ENCODE measurements at regions not wholly inside any gene's neighbourhood (a gene's known extent, or its start where the extent isn't known, plus 50 kb on each side); places are given as distances from the start of the nearest gene placed in this dataset.
A peak's percentile ranks its signal among the peaks of the same experiment; 100 is the strongest.

- Histone ChIP-seq H3K14ac (ENCODE audit: insufficient read depth, low read length) (no peak overlapping the region), H3K27ac (ENCODE audit: insufficient read length, low read depth, low read length) (no peak overlapping the region), H2AFZ (ENCODE audit: low read length) (no peak overlapping the region), H2AK5ac (ENCODE audit: insufficient read length, low read length) (no peak overlapping the region), H4K91ac (ENCODE audit: insufficient read length, low read depth, low read length) (no peak overlapping the region), H3K79me1 (ENCODE audit: insufficient read depth, low read depth, low read length, poor library complexity, severe bottlenecking) (no peaks in the 10 kb centered on the region), H2BK5ac (ENCODE audit: insufficient read length, low read length) (no peak overlapping the region), H4K8ac (replicated peaks; ENCODE audit: insufficient read length, low read depth, low read length) (no peak overlapping the region), H2BK20ac (ENCODE audit: low read depth, low read length, poor library complexity, severe bottlenecking) (no peak overlapping the region), H3K9ac (ENCODE audit: extremely low read depth, insufficient read length, low read length) (no peak overlapping the region), H3K4me1 (ENCODE audit: insufficient read depth, low read length) (no peaks in the 10 kb centered on the region), H3K4me2 (ENCODE audit: insufficient read depth, insufficient read length, low read length) (no peak overlapping the region), H3K9me3 (ENCODE audit: control insufficient read depth, low read depth, low read length) (no peaks in the 10 kb centered on the region), H3K27me3 (ENCODE audit: insufficient read depth, low read length) (no peaks in the 10 kb centered on the region), H3K4ac (ENCODE audit: low read depth, low read length) (no peak overlapping the region), H4K5ac (ENCODE audit: insufficient read length, low read depth, low read length) (no peak overlapping the region), H3K18ac (ENCODE audit: insufficient read length, low read depth, low read length) (no peak overlapping the region), H2BK12ac (ENCODE audit: insufficient read length, low read depth, low read length) (no peak overlapping the region), H3K23ac (ENCODE audit: insufficient read length, low read depth, low read length) (no peak overlapping the region), H3T11ph (ENCODE audit: low read length) (no peak overlapping the region), H4K20me1 (ENCODE audit: control insufficient read depth, insufficient read depth, insufficient read length) (no peaks in the 10 kb centered on the region), H3K23me2 (ENCODE audit: insufficient read length, low read depth, low read length, poor library complexity, severe bottlenecking) (no peaks in the 10 kb centered on the region), H2BK15ac (ENCODE audit: low read depth, low read length) (no peak overlapping the region; the same call in 1 of the 2 replicates), H3K79me2 (ENCODE audit: insufficient read depth, low read length) (no peaks in the 10 kb centered on the region), H3K56ac (ENCODE audit: insufficient read length, low read depth, low read length) (no peak overlapping the region), H2BK120ac (ENCODE audit: low read depth, low read length, poor library complexity, severe bottlenecking) (no peak overlapping the region)
- no peak for DNase-seq
- no peaks in the 10 kb centered on the region for H3K9me3 Mint-ChIP-seq
- peaks cover 2 to 10% of the 10 kb centered on the region in 2 experiments; a peak in 1 of 4 replicates for H3K4me1 Mint-ChIP-seq
- peaks cover 2% of the 10 kb centered on the region; the same call in 1 of the 2 replicates for H3K27me3 Mint-ChIP-seq (ENCODE audit: low read depth)
- H3K4me3 Mint-ChIP-seq = no peak overlapping the region
- H3K27ac Mint-ChIP-seq = no peak overlapping the region; a peak in 1 of 7 replicates
- H3K36me3 Mint-ChIP-seq (ENCODE audit: insufficient read depth in 1 of 3, low read depth in 3 of 3) = no peaks in the 10 kb centered on the region; a peak in 1 of 7 replicates
- TF ChIP-seq, protein P1, sequence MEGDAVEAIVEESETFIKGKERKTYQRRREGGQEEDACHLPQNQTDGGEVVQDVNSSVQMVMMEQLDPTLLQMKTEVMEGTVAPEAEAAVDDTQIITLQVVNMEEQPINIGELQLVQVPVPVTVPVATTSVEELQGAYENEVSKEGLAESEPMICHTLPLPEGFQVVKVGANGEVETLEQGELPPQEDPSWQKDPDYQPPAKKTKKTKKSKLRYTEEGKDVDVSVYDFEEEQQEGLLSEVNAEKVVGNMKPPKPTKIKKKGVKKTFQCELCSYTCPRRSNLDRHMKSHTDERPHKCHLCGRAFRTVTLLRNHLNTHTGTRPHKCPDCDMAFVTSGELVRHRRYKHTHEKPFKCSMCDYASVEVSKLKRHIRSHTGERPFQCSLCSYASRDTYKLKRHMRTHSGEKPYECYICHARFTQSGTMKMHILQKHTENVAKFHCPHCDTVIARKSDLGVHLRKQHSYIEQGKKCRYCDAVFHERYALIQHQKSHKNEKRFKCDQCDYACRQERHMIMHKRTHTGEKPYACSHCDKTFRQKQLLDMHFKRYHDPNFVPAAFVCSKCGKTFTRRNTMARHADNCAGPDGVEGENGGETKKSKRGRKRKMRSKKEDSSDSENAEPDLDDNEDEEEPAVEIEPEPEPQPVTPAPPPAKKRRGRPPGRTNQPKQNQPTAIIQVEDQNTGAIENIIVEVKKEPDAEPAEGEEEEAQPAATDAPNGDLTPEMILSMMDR (conservative IDR thresholded peaks at IDR 0.05) = peak; percentile 91
- WGBS (ENCODE audit: extremely low coverage, insufficient read length, low lambda C conversion rate) = no CpG with 5 or more reads among the region's 28 CpGs
These were observed 90.6 kb upstream of the FGF3 start for GRCh38 chr11:69909561-69910518.
